LNCAP (cell line): ENCODE measurements at regions not wholly inside any gene's neighbourhood (a gene's known extent, or its start where the extent isn't known, plus 50 kb on each side); places are given as distances from the start of the nearest gene placed in this dataset.

Experiments used
- CTCF ChIP-seq: fragments of 450-650 bp; IDR thresholded peaks from 2 replicates; pipeline ENCODE4 v1.5.1; 2017; ENCODE audit warnings: mild to moderate bottlenecking

GRCh38 chr10:47231414-47231813 lies 68.6 kb upstream of the GDF10 start:
- TF ChIP-seq CTCF = no peak

DNA sequence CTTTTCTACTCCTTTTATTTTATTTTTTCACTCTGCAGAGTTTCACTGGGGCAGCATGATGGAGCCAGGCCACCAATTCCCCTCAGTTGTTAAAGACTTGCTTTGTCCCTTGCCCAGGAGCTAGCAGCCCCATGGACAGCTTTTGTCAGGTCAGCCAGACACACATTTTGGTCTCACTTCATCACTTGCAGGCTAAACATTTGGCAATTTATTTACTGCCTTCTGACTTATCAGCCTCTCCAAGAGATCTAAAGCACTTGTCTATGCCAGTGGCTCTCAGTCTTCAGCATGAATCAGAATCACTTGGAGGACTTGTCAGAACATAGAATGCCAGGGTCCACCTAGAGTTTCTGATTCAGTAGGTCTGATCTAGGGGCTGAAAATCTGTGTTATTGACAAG lies 66.4 kb upstream of the GDF10 start:
- no peak for TF ChIP-seq CTCF

GRCh38 chr10:47235484-47235883 lies 64.5 kb upstream of the GDF10 start:
- no peak for TF ChIP-seq CTCF

GRCh38 chr10:47237316-47238260 lies 62.4 kb upstream of the GDF10 start:
- TF ChIP-seq CTCF = no peak; the same call in 1 of the 2 replicates

- TF ChIP-seq CTCF = no peak
These were observed 61.5 kb upstream of the GDF10 start for GRCh38 chr10:47238331-47239095.

GRCh38 chr10:47239211-47239610 lies 60.8 kb upstream of the GDF10 start:
- TF ChIP-seq CTCF = no peak

DNA sequence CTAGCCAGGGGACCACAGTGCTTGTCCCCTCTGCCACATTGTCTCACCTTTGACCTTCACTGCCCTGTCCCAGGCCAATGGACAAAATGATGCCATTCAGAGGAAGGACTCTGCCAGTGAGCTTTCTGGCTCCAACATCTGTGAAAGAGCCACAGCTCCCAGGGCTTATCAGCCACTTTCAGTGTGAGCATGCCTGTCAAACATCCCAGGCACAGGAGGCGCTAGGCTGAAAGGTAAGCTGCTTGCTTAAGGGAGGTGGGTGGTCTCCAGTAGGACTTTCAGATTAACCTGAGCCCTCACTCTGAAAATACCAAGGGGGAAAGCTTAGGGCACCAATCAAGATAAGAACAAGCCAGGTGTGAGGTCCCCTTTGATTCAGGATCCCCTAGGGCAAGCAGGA lies 59.8 kb upstream of the GDF10 start:
- TF ChIP-seq CTCF = no peak
